Gastrocnemius medialis (tissue), 4 donors: ENCODE measurements at regions not wholly inside any gene's neighbourhood (a gene's known extent, or its start where the extent isn't known, plus 50 kb on each side); places are given as distances from the start of the nearest gene placed in this dataset.

Source experiments
- CTCF ChIP-seq, 5 experiments: fragments of 450-650 bp in 3 of 5; fragments of 200-600 bp in 2 of 5; sonication (generic) in 2 of 5; IDR thresholded peaks in 4 of 5; conservative IDR thresholded peaks in 1 of 5; 1 replicate in 4 of 5; 2 replicates in 1 of 5; pipeline ENCODE4 v1.5.1; 2016 to 2019; ENCODE audit warnings: antibody characterized with exemption in 5 of 5, mild to moderate bottlenecking in 3 of 5, moderate library complexity in 3 of 5
- POLR2A ChIP-seq, 2 donors: fragments of 450-650 bp; IDR thresholded peaks; one replicate each; pipeline ENCODE4 v1.6.1; 2017; ENCODE audit warnings: antibody characterized with exemption in 2 of 2, mild to moderate bottlenecking in 2 of 2, moderate library complexity in 2 of 2

DNA sequence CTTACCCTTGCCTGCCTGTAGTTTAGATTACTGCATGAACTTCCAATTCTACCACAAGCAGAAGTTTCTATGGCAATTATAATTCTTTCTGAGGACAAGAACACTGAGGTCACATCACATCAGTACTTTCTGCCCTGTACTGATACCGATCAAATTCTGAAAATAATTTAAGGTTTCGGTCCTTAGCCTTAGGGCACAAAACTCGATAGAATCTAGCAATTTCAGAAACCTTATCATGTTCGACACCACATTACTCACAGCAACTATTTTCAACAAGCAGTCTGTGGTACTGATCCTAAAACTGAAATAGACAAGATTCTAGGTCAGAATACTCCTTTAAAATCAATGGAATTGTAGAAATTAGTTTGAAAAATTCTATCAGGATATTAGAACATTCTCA is 187.0 kb upstream of the LRFN5 start:
- TF ChIP-seq CTCF (IDR thresholded peaks at IDR 0.05 in 4 of 5, conservative IDR thresholded peaks at IDR 0.05 in 1 of 5) (no peak), POLR2A (IDR thresholded peaks at IDR 0.05) (no peak)
